ENCODE measurements at regions not wholly inside any gene's neighbourhood (a gene's known extent, or its start where the extent isn't known, plus 50 kb on each side); places are given as distances from the start of the nearest gene placed in this dataset.

DNA sequence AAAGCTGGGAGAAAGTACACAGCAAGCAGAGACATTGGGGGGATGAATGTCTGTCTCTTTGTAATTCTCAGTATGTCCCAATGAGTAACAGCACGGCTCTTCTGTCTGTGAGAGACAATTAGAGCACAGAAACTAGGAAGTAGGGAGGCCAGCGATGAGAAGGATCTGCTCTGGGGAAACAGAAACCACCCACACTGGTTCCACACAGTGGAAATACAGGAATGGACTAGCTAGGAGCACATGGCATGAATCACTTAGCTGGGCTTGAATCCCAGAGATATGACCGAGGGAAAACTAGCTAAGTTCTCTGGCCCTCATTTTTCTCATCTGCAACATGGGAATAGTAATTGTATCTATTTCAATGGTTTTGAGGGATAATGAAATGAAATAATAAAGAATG is 895.9 kb downstream of the TLE4 start:
- TF ChIP-seq, protein P1, sequence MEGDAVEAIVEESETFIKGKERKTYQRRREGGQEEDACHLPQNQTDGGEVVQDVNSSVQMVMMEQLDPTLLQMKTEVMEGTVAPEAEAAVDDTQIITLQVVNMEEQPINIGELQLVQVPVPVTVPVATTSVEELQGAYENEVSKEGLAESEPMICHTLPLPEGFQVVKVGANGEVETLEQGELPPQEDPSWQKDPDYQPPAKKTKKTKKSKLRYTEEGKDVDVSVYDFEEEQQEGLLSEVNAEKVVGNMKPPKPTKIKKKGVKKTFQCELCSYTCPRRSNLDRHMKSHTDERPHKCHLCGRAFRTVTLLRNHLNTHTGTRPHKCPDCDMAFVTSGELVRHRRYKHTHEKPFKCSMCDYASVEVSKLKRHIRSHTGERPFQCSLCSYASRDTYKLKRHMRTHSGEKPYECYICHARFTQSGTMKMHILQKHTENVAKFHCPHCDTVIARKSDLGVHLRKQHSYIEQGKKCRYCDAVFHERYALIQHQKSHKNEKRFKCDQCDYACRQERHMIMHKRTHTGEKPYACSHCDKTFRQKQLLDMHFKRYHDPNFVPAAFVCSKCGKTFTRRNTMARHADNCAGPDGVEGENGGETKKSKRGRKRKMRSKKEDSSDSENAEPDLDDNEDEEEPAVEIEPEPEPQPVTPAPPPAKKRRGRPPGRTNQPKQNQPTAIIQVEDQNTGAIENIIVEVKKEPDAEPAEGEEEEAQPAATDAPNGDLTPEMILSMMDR (conservative IDR thresholded peaks at IDR 0.05; ENCODE audit: low read length), result no peak
- no peak for TF ChIP-seq EZH2phosphoT487 (IDR thresholded peaks at IDR 0.05; ENCODE audit: borderline replicate concordance)

All from Loucy (cell line).